ENCODE measurements at regions not wholly inside any gene's neighbourhood (a gene's known extent, or its start where the extent isn't known, plus 50 kb on each side); places are given as distances from the start of the nearest gene placed in this dataset.

DNA sequence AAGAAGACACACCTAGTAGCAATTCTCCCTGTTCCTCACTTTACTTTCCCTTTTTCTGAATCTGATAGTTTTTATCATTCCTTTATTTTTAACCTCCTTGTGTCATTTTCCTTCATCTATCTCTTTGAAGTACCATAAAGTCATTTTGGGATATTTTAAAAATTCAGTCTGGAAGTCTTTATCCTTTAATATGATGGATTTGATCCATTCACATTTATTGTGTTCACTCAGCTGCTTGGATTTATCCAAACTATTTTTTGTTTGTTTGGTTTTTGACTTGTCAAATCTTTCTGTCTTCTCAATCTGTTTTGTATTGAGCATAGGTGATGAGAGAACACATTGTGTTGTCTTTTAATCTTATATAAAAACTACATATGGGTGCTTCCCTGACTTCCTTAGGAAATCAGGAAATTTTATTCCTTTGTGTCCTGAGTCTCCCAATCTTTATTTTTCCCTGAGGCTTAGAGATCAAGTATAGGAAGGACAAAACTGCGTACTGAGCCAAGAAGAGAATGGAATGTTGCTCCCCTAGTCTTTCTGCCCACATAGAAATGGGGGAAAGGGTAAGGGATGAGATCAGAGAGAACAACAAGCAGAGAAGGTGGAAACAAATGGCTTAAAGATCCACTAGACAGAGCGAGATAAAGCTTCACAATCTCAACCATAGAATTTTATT, 132.7 kb upstream of the HABP2 start:
- H3K27ac Mint-ChIP-seq (ENCODE audit: unreplicated experiment): no peak overlapping the region
- no peak for DNase-seq (ENCODE audit: low read depth, low spot score)
- TF ChIP-seq, protein P1, sequence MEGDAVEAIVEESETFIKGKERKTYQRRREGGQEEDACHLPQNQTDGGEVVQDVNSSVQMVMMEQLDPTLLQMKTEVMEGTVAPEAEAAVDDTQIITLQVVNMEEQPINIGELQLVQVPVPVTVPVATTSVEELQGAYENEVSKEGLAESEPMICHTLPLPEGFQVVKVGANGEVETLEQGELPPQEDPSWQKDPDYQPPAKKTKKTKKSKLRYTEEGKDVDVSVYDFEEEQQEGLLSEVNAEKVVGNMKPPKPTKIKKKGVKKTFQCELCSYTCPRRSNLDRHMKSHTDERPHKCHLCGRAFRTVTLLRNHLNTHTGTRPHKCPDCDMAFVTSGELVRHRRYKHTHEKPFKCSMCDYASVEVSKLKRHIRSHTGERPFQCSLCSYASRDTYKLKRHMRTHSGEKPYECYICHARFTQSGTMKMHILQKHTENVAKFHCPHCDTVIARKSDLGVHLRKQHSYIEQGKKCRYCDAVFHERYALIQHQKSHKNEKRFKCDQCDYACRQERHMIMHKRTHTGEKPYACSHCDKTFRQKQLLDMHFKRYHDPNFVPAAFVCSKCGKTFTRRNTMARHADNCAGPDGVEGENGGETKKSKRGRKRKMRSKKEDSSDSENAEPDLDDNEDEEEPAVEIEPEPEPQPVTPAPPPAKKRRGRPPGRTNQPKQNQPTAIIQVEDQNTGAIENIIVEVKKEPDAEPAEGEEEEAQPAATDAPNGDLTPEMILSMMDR (conservative IDR thresholded peaks at IDR 0.05): no peak
- H3K36me3 Mint-ChIP-seq (ENCODE audit: low read depth): peaks cover 4% of the 10 kb centered on the region
- peaks cover 2% of the 10 kb centered on the region for H3K27me3 Mint-ChIP-seq (ENCODE audit: low read depth)
- H3K4me1 Mint-ChIP-seq: no peaks in the 10 kb centered on the region
- no peak overlapping the region for H3K4me3 Mint-ChIP-seq
- peaks cover 14% of the 10 kb centered on the region for H3K9me3 Mint-ChIP-seq

- H3K4me1 Mint-ChIP-seq: no peaks in the 10 kb centered on the region
- H3K9me3 Mint-ChIP-seq: peaks cover 14% of the 10 kb centered on the region
- TF ChIP-seq, protein P1 (conservative IDR thresholded peaks at IDR 0.05): no peak
- no peak overlapping the region for H3K27ac Mint-ChIP-seq (ENCODE audit: unreplicated experiment)
- DNase-seq (ENCODE audit: low read depth, low spot score): no peak
- no peak overlapping the region for H3K4me3 Mint-ChIP-seq
- peaks cover 2% of the 10 kb centered on the region for H3K27me3 Mint-ChIP-seq (ENCODE audit: low read depth)
- H3K36me3 Mint-ChIP-seq (ENCODE audit: low read depth): peaks cover 4% of the 10 kb centered on the region
Measured at GRCh38 chr10:113420733-113421675, 131.8 kb upstream of the HABP2 start.

DNA sequence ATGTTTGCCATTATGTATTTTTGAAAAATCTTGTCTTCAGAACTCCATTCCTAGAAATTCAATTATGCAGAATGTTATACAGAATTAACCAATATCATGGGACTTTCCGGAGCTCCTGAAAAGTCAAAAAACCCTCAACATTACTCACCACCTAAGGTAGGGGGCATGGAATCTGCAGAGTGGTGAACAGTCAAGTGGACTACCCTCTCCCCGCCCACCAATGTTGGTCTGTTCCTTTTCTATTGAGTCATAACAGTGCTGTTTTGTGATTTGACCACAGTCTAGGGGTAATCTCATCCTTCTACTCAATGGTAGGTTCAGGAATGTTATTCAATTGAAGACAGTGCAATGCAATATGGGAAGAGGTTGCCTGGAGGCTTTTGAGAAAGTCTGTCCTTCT, 130.5 kb upstream of the HABP2 start:
- no peak for DNase-seq (ENCODE audit: low read depth, low spot score)
- H3K36me3 Mint-ChIP-seq (ENCODE audit: low read depth): peaks cover 2% of the 10 kb centered on the region
- no peak overlapping the region for H3K27ac Mint-ChIP-seq (ENCODE audit: unreplicated experiment)
- H3K9me3 Mint-ChIP-seq: peaks cover 14% of the 10 kb centered on the region
- TF ChIP-seq, protein P1 (conservative IDR thresholded peaks at IDR 0.05): no peak
- H3K4me3 Mint-ChIP-seq: no peak overlapping the region
- peaks cover 2% of the 10 kb centered on the region for H3K27me3 Mint-ChIP-seq (ENCODE audit: low read depth)
- no peaks in the 10 kb centered on the region for H3K4me1 Mint-ChIP-seq

DNA sequence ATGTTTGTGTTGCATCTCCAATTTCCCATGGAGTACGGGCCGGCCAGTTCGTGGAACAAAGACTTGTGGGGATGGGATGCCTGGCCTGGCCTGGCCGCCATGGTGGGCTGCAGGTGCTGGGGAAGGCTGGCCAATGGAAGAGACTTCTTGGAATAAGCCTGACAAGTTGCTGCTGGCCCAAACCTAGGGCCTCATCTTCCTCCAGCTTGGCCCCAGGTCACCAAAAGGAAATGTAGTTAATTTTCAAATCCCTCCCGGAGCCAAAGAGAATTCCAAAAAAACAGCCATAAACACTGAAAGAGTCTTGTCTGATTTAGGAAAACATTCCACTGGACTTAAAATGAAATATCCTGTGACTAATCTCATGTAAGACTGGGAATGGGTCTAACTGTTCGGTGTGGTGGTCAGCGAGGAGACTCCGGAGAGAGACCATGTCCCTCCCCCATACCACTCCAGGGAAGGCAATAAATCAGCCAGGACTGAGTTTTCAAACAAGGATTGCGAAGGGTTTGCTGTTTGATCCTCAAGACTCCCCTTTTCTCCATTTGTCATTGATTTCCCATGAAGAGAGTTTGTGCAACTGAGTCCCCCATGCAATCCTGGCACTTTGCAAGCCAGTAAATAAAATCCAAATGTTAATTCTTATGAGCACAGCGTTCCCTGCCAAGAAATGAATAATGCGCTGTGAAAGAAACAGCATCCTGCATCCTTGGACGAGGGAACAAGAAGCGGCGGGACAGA, 128.7 kb upstream of the HABP2 start:
- Mint-ChIP-seq H3K27ac (ENCODE audit: unreplicated experiment) (no peak overlapping the region), H3K9me3 (peaks cover 11% of the 10 kb centered on the region), H3K4me3 (no peak overlapping the region), H3K4me1 (no peaks in the 10 kb centered on the region), H3K36me3 (ENCODE audit: low read depth) (no peaks in the 10 kb centered on the region), H3K27me3 (ENCODE audit: low read depth) (peaks cover 3% of the 10 kb centered on the region)
- TF ChIP-seq, protein P1 (conservative IDR thresholded peaks at IDR 0.05): no peak
- DNase-seq (ENCODE audit: low read depth, low spot score): no peak

- Mint-ChIP-seq H3K4me1 (no peaks in the 10 kb centered on the region), H3K36me3 (ENCODE audit: low read depth) (no peaks in the 10 kb centered on the region), H3K27ac (ENCODE audit: unreplicated experiment) (no peak overlapping the region), H3K27me3 (ENCODE audit: low read depth) (peaks cover 3% of the 10 kb centered on the region), H3K4me3 (no peak overlapping the region), H3K9me3 (peaks cover 8% of the 10 kb centered on the region)
- TF ChIP-seq, protein P1 (conservative IDR thresholded peaks at IDR 0.05): no peak
- DNase-seq (ENCODE audit: low read depth, low spot score): no peak
Measured at GRCh38 chr10:113425008-113425407, 127.8 kb upstream of the HABP2 start.

All from neural crest cell (in vitro differentiated cells).